Fibroblast of skin of right quadriceps (primary cell): ENCODE measurements at regions not wholly inside any gene's neighbourhood (a gene's known extent, or its start where the extent isn't known, plus 50 kb on each side); places are given as distances from the start of the nearest gene placed in this dataset.
A peak's percentile ranks its signal among the peaks of the same experiment; 100 is the strongest.

Experiments
- DNase-seq: peaks from one replicate; pipeline ENCODE4 v3.0.0-alpha.2; 2013

DNA sequence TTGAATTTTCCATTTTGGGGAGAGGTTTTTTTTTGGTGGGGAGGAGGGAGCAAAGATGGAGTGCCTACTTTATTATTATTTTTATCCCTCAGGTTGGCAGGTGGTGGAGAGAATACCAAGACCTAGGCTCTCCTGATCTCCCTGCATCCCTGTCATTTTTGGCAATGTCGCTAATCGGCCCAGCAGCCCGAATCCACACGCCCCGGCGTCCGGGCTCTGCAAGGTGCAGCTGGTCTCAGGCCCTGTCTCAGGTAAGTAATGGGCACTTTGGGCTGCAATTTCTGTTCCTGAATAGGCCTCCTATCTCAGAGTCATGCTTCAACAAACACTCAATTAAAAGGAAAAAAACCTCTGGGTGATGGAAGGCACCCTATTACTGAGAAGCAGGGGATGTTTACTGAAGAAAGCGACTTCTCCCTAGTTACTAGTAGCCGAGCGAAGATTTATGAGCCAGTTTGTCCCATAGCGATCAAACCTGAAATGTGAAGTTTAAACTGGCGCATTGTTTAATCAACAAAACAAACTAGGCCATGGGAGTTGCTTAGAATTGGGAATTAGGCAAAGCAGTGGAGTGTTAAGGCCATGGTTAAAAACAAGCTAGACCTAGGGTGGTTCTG lies 137.8 kb downstream of the RWDD3 start:
- DNase-seq = no peak

DNA sequence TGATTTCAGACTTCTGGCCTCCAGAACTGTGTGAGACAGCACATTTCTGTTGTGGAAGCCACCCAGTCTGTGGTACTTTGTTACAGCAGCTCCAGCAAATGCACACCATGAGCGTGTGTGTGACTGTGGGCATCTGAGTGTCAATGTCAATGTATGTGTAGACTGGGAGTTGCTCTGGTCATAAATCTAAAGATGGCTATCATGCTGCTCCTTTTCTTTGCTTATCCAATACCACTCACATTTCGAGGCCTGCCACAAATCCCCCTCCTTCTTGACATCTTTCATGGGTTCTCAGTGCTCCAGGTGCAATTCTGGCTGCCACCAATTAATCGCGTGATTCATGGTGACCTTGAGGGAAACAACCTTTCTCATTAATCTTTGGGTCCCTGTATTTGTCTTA lies 141.2 kb downstream of the RWDD3 start:
- no peak for DNase-seq

DNA sequence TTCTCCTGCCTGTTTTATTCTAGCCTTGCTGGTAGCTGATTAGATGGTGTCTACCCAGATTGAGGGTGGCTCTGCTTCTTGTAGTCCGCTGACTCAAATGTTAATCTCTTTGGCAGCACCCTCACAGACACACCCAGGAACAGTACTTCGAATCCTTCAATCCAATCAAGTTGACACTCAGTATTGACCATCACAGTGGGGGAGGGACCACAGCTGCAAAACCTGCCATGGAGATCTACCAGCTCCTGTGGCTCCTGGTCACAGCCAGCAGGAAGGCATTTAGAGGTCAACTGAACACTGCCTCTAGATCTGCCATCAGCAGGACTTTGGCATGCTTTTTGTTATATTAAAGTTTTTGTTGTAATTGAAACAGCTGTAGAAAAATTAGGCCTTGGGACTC lies 146.9 kb downstream of the RWDD3 start:
- no peak for DNase-seq

DNA sequence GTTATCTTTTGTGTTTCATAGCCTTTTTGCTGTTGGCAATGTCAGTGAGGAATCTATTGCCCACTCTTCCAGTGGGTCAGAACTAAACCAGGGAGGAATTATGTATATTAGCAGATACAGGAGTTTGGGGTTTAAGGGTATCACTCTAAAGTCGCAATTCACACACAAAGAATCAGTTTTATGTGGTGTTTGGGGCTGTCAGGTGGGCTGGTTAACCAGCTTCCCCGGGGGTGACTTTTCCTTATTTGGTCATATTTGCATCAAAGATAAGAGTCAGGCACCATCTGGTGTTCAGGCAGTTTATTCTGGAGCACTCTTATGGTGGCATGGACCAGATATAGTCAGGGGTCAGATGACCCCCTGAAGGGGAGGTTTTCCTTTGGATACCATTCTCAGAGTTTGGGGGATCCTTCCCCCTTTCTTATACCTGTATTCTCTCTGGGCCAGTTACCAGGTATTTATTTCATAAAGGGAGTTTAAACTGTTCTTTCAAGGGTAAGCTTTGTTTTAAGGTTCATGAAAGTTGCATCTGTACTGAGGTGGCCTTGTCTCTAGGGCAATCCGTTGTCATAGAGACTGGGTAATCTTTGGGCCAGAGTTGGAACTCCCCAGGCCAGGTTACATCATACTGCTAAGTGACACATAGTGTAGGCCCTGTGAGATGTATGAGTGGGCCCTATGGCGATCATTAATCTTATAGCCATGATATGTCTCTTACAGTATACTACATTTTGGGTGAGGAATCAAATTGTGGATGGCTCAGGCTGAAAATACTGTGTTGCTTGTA lies 148.2 kb downstream of the RWDD3 start:
- DNase-seq = no peak

DNA sequence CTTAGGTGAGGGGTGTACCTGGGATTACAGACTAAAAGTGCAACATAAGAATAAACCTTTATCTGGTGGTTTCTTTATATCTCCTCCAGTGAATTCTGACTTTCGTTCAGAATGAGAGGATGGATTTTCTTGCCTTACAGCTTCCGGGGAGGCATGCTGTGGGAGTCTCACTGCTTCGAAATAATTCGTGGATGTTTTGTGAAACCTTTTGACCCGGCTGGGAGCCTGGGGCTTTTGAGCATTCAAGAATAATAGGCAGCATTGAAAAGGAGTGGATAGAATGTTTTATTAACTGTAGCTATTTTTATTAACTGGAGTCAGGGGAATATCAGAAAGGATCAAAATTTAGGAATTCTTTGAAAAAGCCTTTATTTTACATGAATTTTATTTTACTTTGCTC lies 149.1 kb downstream of the RWDD3 start:
- no peak for DNase-seq

DNA sequence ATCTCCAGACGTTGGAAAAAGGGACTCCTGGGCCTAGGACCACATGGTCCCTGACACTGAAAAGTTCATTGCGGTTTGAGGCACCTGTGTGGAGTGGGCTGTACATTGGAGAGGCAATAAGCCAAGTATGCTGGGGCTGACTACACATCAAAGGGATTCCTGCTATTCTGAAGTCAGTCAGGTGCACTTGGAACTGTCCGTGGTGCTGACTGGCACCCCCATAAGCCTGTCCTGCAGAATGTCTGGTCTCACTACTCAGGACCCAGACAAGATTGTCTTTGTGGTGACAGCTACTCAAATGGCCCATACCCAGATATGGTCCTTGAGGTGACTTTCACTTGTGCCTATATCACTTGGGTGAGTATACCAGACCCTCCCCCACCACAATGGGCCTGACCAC lies 150.6 kb downstream of the RWDD3 start:
- DNase-seq = peak; percentile 3

DNA sequence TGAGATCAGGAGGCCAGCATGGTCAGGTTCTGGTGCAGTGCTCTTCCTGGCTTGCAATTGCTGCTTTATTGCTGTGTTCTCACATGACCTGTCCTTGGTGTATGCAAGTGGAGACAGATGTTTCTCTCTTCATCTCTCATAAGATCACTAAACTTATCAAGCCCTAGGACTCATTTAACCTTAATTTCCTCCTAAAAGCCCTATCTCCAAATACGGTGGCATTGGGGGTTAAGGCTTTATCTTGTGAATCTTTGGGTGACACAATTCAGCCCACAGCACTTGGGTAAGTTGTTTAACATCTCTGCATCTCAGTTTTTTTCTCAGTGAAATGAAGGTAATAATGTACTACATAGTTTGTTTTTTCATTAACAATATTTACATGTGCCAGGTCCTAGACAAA lies 152.4 kb downstream of the RWDD3 start:
- no peak for DNase-seq

DNA sequence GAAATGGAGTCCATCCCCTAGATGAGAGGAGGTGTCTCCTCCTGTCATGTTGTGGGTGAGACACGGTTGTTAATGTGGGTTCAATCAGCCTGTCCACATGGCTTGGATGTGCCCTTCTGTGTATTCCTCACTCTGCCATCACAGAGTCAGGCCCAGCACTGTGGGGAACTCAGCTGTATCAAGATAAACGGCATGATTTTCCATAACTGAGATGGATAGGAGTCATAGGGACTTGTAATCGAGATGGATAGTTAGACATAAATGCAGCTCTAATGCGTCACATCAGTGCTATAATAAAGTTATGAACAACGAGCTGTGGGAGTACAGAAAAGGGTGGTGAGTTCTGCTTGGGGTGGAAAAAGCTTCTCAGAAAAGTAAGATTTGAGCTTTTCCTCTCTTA lies 152.9 kb downstream of the RWDD3 start:
- DNase-seq = no peak

DNA sequence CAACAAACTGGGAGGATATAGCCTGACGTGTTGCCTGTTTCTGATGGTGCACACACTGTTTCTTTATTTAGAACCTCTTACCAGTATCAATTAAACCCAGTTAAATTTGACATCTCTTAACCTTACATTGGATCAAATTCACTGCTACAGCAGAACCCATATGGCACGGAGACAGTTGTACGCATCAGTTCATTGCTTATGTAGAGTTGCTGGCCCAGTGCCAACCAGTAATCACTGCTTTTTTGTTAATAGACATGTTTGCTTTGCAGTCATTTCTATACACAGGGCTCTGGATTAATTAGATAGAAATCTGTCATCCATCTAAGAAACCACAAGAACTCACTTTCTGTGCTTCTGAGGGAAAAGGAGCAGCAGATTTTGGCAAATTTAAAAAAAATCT lies 154.0 kb downstream of the RWDD3 start:
- DNase-seq = no peak

DNA sequence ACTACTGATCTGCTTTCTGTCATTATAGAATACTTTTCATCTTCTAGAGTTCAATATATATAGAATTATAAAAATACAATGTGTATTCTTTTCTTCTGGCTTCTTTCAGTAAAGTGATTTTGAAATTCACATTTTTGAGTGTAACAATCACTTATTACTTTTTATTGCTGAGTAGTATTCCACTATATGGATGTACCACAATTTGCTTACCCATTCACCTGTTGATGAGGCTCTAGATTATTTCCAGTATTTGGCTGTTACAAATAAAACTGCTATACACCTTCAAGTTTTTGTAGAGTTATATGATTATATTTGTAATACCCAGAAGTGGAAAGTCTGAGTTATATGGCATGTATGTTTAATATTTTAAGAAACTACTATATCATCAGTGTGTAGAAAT lies 159.4 kb downstream of the RWDD3 start:
- DNase-seq = no peak

DNA sequence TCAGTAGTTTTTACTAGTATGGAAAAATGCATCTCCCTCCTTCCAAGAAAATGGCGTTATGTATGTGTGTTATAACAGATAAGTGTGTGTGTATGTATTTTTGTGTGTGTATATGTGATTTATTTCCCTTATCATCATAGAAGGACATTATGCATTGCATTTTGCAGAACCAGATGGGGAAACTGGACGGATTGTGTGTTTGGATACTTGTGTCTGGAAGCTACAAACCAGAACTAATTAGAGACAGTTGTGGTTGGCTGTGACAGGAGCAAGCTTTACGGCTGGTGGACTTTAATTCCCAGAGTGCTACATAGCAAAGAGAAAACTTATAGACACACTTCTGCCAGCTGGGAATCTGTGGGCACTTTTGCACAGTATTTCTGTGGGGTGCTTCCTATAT lies 162.5 kb downstream of the RWDD3 start:
- no peak for DNase-seq

DNA sequence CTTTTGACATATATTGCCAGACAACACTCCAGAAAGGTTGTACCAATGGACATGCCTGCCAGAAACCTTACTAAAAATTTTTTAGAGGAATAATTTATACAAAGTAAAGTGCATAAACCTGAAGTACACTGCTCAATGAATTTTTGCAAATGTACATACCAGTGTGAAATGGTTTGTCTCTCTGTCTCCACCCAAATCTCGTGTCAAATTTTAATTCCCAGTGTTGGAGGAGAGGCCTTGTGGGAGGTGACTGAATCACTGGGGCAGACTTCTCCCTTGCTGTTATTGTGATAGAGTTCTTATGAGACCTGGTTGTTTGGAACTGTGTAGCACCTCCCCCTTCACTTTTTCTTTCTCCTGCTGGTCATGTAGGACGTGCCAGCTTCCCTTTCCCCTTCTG lies 168.8 kb downstream of the RWDD3 start:
- no peak for DNase-seq

DNA sequence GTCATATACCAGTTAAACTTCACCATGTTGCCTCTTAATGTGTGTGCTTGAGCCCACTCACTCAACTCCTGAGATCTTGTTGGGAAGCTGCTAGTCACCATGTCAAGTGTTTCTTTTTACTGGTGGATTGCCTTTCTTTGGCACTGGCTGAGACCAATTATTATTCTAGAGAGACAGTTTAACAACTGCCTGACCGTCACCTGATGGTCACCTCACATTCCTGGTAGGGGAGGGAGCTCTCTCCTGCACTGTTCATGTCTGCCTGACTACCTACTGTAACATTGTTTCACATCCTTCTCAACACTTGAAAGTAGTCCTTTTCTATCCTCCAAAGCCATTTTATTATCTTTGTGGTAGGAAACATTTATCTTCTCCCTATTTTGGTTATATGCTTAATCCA lies 172.3 kb downstream of the RWDD3 start:
- no peak for DNase-seq

DNA sequence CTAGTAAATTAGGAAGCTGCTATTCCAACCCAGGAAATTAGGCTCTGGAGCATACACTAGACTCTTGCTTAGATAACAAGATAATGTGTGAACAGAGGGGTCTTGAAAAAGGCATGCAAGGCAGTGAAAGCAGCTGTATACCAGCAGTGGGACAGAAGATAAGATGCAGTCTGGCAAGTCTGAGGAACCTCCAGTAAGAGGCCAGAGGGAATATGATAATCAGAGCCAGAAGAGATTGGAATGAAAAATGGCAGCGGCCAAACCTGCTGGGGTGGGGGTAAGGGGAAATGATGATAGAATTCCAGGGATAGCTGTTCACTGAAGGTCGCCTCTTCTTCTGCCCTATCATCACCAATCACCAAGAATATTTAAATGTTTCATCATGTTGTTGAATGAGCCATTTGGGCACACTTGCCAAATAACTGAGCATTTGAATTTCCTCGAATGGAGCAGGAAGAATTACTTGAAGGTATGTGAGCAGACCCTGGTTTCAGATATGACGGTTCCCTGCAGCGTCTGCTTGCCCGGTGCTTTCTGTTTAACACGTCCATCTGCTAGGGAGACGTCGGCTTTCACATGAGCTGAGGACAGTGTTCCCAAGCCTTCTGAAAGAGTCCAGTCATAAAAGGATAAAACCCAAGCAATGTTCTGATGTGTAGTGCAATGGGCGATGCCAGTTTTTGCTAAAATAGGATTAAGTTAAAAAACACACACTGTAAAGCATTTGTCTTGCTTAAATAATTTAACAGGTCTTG lies 173.3 kb downstream of the RWDD3 start:
- peak; percentile 3 for DNase-seq

DNA sequence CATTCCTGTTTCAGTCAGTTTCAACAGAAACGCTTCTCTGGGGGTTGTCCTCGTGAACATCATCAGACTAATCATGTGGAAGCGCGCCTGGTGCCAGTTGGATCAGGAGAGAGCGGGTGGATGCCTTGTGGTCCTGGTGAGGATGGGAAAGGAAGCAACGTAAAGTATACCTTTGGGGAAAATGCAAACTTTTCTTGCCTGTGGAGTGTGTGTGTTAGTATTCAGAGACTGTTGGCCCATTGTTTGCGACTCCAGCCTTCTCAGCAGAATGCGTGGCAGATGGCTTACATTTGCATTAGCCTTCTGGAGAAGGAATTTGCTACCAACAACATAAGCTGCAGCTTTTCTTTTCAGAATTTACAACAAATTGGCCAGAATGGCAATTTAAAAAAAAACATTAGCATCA lies 173.9 kb downstream of the RWDD3 start:
- DNase-seq = no peak

DNA sequence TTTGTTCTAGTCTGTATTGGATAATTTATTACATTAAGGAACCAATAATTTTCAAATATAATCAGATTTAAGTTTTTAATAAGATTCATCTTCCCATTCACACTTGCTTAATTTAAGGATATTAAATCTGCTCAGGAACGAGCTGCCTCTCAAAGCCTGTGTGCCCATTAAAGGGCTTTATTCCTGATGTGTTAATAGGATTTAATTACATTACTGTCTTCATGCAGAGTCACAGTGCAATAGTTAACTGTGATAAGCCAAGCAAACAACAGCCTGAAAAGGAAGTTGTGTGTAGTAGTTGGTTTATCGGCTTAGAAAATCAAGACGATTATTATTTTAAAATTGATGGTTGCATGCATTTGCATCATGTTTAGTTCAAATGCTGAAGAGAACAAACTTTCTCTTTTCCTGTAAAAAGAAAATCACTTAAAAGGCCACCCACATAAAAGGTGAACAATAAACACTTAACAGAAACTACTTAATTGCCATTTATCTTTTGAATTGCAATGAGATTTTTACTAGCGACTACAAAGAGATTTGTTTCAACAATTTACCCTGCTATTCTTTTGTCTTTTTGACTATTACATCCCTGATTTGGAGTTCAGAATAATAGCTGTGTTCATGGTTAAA lies 174.6 kb downstream of the RWDD3 start:
- no peak for DNase-seq

DNA sequence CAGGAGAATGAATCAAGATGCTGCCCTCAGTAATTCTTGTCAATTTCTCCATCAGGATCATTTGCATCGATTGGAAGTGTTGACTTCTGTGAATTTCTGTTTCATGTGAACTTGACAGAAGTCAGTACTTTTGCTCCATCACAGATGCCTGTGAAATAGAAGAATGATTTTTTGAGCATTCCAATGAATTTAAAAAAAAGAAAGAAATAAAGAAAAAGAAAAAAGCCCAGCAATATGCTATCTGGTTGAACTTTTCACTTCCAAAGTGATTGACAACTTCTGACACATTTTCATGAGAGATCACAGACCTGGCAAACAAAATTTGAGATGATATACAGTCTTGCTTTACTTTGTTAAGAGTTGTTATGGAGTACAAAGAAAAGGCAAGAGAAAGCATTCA lies 175.3 kb downstream of the RWDD3 start:
- DNase-seq = no peak

DNA sequence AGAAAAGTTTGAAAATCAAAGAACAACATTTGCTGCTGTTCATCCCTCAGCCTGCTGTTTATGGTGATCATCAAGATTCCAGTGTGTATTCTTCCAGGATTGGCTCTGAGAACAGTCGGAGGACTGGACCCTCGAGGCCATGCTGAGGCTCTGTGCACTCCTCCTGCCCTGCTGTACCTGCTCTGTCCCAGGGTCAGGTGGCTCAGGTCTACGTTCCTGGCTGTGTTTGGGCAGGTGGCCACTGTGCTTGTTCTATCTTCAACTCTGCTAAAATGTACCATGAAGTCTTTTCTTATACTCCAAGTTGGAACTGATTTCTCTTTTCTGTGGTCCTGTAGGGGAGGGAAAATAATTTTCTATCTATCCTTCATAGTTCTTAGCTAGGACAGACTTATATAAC lies 175.9 kb downstream of the RWDD3 start:
- DNase-seq = no peak

DNA sequence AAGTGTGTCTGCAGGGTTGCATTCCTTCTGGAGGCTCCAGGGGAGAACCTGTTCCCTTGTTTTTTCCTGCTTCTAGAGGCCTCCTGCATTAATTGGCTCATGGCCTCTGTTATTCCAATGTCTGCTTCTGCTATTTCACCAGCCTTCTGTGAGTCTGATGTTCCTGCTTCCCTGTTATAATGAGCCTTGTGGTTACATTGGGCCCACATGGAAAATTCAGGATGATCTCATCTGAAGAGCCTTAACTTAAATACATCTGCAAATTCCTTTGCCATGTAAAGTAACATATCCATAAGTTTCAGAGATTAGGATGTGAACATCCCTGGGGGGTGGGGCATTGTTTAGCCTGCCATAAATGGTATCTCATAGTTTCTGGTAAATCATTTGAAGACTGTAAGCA lies 181.1 kb downstream of the RWDD3 start:
- peak; percentile 3 for DNase-seq

DNA sequence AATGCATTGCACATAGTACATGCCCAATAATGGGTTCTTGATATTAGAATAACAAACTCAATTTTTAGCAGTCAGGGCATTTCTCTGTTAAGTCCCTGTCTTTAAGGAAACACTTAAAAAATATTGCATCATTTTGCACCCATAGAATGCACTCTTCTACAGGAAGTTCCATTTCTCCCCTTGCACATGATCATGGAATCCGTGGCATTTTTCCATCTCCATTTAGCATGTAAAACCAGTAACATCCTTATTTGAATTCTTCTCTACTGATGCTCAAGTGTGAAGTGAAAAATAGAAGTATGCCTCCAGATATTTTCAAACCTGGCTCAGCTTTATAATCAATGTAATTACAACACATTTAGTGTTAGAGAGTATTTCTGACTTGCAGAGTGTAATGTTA lies 192.8 kb downstream of the RWDD3 start:
- peak; percentile 19 for DNase-seq

DNA sequence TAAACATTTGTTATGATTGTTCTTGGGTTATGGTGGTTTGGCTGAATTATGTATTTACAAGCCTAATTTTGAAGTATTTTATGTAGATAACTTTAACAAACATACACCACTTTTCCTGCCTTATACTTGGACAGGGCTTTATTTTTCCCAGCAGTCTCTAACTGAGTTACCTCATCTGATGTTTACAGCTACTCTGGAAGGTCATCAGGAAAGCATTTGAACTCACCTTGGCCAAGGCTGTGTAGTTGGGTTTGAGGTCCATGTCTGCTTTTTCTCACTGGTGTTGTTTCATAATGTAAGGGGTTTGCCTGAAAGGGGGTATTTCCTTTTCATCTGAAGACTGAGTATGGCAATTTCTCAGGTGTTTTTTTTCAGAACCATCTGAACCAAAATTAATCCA lies 193.5 kb downstream of the RWDD3 start:
- DNase-seq = no peak

DNA sequence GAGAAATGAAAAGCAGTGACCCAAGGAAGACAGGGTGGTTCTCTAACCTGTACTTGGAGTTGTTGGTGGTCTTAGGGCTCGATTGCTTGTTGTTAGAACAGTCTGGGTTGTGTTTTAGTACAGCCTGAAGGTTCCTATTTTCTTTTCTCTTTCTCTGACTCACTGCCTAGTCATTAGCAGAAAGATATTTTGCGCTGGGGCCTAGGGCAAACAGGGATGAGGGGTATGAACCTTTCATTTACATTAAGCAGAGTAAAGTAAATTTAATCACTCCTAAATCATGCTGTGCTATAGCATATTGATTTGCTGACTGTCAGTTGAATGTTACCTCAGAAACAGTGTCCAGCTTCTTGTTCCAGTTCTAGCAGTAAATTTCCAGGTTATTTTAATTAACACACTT lies 197.2 kb downstream of the RWDD3 start:
- DNase-seq = no peak

DNA sequence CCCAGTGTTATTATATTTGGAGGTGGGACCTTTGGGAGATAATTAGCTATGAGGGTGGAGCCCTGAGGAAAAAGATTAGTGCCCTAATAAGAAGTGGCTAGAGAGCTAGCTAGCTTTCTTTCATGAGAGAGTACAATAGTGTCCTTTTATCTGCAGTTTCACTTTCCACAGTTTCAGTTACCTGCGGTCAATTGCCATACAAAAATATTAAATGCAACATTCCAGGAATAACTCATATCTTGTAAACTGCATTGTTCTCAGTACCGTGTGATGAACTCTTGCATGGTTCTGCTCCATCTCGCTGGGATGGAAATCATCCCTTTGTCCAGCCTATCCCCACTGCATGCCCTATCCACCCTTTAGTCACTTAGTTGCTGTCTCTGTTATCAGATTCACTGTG lies 201.6 kb downstream of the RWDD3 start:
- DNase-seq = no peak

DNA sequence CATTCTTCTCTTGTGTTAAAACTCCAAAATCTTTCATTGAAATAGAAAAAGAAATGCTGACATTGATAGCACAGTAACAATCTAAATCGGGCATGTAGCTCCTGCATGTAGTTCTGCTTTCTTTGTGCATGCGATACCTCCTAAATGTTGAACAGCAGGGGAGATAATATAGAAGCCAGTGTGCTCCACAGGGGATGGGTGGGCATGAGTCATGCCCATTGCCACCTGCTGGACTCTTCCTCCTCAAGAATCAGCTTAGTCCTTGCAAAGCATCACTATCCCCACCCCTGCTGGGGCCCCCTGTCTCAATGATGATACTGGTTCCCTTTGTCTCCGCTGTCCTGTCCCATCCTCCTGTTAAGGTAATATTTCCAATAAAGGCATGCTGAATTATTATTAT lies 203.0 kb downstream of the RWDD3 start:
- DNase-seq = no peak
